ENCODE measurements at regions not wholly inside any gene's neighbourhood (a gene's known extent, or its start where the extent isn't known, plus 50 kb on each side); places are given as distances from the start of the nearest gene placed in this dataset.

GRCh38 chr1:88239205-88239604 lies 444.9 kb upstream of the PKN2 start:
- no peak for TF ChIP-seq CTCF (IDR thresholded peaks at IDR 0.05; ENCODE audit: insufficient read depth, low read depth, low read length)
- Histone ChIP-seq H3K27me3 (ENCODE audit: control insufficient read depth, insufficient read depth, low read length) (no peaks in the 10 kb centered on the region), H3K36me3 (ENCODE audit: control insufficient read depth, insufficient read depth, low read length) (no peaks in the 10 kb centered on the region), H3K4me3 (ENCODE audit: low read depth, low read length) (no peak overlapping the region)
- ChIA-PET CTCF (no interaction called here), POLR2A (no interaction called here)
- no peak for DNase-seq (ENCODE audit: low read depth)

- H3K4me3 ChIP-seq (ENCODE audit: low read depth, low read length) = no peak overlapping the region
- H3K27me3 ChIP-seq (ENCODE audit: control insufficient read depth, insufficient read depth, low read length) = no peaks in the 10 kb centered on the region
- no peaks in the 10 kb centered on the region for H3K36me3 ChIP-seq (ENCODE audit: control insufficient read depth, insufficient read depth, low read length)
- CTCF ChIA-PET = no interaction called here
- no peak for DNase-seq (ENCODE audit: low read depth)
- TF ChIP-seq CTCF (IDR thresholded peaks at IDR 0.05; ENCODE audit: insufficient read depth, low read depth, low read length) = no peak
- POLR2A ChIA-PET = no interaction called here
Observed at GRCh38 chr1:88247666-88248065, 436.4 kb upstream of the PKN2 start.

- ChIA-PET CTCF (no interaction called here), POLR2A (no interaction called here)
- H3K27me3 ChIP-seq (ENCODE audit: control insufficient read depth, insufficient read depth, low read length) = no peaks in the 10 kb centered on the region
- no peaks in the 10 kb centered on the region for H3K36me3 ChIP-seq (ENCODE audit: control insufficient read depth, insufficient read depth, low read length)
- TF ChIP-seq CTCF (IDR thresholded peaks at IDR 0.05; ENCODE audit: insufficient read depth, low read depth, low read length) = no peak
- no peak overlapping the region for H3K4me3 ChIP-seq (ENCODE audit: low read depth, low read length)
- DNase-seq (ENCODE audit: low read depth) = no peak
Observed at GRCh38 chr1:88250915-88251314, 433.2 kb upstream of the PKN2 start.

- Histone ChIP-seq H3K27me3 (ENCODE audit: control insufficient read depth, insufficient read depth, low read length) (no peaks in the 10 kb centered on the region), H3K4me3 (ENCODE audit: low read depth, low read length) (no peak overlapping the region), H3K36me3 (ENCODE audit: control insufficient read depth, insufficient read depth, low read length) (no peaks in the 10 kb centered on the region)
- CTCF ChIA-PET = interaction anchor here (1.2 kb wide), 1 partner anchor 15 kb away, joined by 4 read pairs; no protein-coding TSS in a partner anchor
- DNase-seq (ENCODE audit: low read depth) = no peak
- TF ChIP-seq CTCF (IDR thresholded peaks at IDR 0.05; ENCODE audit: insufficient read depth, low read depth, low read length) = no peak
- POLR2A ChIA-PET = no interaction called here
Observed at GRCh38 chr1:88252745-88253144, 431.3 kb upstream of the PKN2 start.

GRCh38 chr1:88265606-88266005 lies 418.5 kb upstream of the PKN2 start:
- no peak for TF ChIP-seq CTCF (IDR thresholded peaks at IDR 0.05; ENCODE audit: insufficient read depth, low read depth, low read length)
- CTCF ChIA-PET = no interaction called here
- H3K36me3 ChIP-seq (ENCODE audit: control insufficient read depth, insufficient read depth, low read length) = no peaks in the 10 kb centered on the region
- DNase-seq (ENCODE audit: low read depth) = no peak
- POLR2A ChIA-PET = no interaction called here
- no peaks in the 10 kb centered on the region for H3K27me3 ChIP-seq (ENCODE audit: control insufficient read depth, insufficient read depth, low read length)
- no peak overlapping the region for H3K4me3 ChIP-seq (ENCODE audit: low read depth, low read length)
